GM12878 (cell line): ENCODE measurements at regions not wholly inside any gene's neighbourhood (a gene's known extent, or its start where the extent isn't known, plus 50 kb on each side); places are given as distances from the start of the nearest gene placed in this dataset.

Source experiments
- ATAC-seq: fragments of 200-7000 bp; cut with Tn5 transposase; 3 replicates; pipeline ENCODE4 v1.9.1; 2020; ENCODE audit warnings: mild to moderate bottlenecking, moderate library complexity
- BruUV-seq: library from RNA; stranded (reverse); fragments of 400-500 nt; replicated peaks from 2 replicates; lab custom pipeline; 2021; lab: Mats Ljungman, UMichigan
- CTCF ChIA-PET: fragments of 300-600 bp; sonication (Branson Sonifier 250); formaldehyde crosslinking; extraction: SDS; loops from one replicate; lab custom pipeline; 2021; ENCODE audit warnings: inconsistent platforms; lab: Yijun Ruan, JAX
- POLR2A ChIA-PET: fragments of 350-600 bp; formaldehyde crosslinking; extraction: SDS; loops from one replicate; lab custom pipeline; 2021; ENCODE audit warnings: inconsistent platforms; lab: Charles Lee
- RAD21 ChIA-PET: fragments of 300-600 bp; sonication (Branson Sonifier 250); formaldehyde crosslinking; loops from one replicate; lab custom pipeline; 2023; ENCODE audit warnings: antibody characterized with exemption; ENCODE audit not compliant: unreplicated experiment; lab: Charles Lee
- SMC1A ChIA-PET: fragments of 300-600 bp; sonication (Branson Sonifier 250); formaldehyde crosslinking; loops from one replicate; lab custom pipeline; 2023; ENCODE audit not compliant: unreplicated experiment, uncharacterized antibody; lab: Charles Lee
- DNase-seq: peaks from one replicate; pipeline ENCODE4 v3.0.0-alpha.2; 2011; ENCODE audit warnings: low read depth, low spot score
- FAIRE-seq: peaks from 3 replicates; lab custom pipeline; 2011; peaks lifted over from hg19 to GRCh38; lab: Jason Lieb, UNC
- H2AFZ ChIP-seq: 2 replicates; pipeline ENCODE4 v1.6.0; 2011; ENCODE audit warnings: low read depth, low read length, control low read depth; ENCODE audit not compliant: control insufficient read depth
- H3K27ac ChIP-seq: 2 replicates; pipeline ENCODE4 v1.5.1; 2011; ENCODE audit warnings: control low read depth; ENCODE audit not compliant: control insufficient read depth, insufficient read depth
- H3K27me3 ChIP-seq, 2 experiments: replicated peaks in 1 of 2; 2 replicates each; pipeline versions ENCODE4 v1.6.0 to v1.6.1; 2011; ENCODE audit warnings: low read length in 1 of 2; ENCODE audit not compliant: control insufficient read depth in 2 of 2, insufficient read depth in 2 of 2
- H3K36me3 ChIP-seq, 2 experiments: 2 replicates each; pipeline ENCODE4 v1.5.1; 2011; ENCODE audit warnings: low read length in 1 of 2; ENCODE audit not compliant: control insufficient read depth in 2 of 2, insufficient read depth in 2 of 2
- H3K4me1 ChIP-seq: 2 replicates; pipeline ENCODE4 v1.6.1; 2011; ENCODE audit warnings: mild to moderate bottlenecking, low read length, moderate library complexity, mixed read lengths; ENCODE audit not compliant: control insufficient read depth, insufficient read depth
- H3K4me2 ChIP-seq: 2 replicates; pipeline ENCODE4 v1.6.0; 2011; ENCODE audit warnings: control low read depth; ENCODE audit not compliant: control insufficient read depth, insufficient read depth
- H3K4me3 ChIP-seq: fragments of 200-600 bp; sonication (generic); 2 replicates; pipeline ENCODE4 v1.5.1; 2016
- H3K79me2 ChIP-seq: 2 replicates; pipeline ENCODE4 v1.6.0; 2011; ENCODE audit warnings: low read length; ENCODE audit not compliant: control insufficient read depth, insufficient read depth
- H3K9ac ChIP-seq: 2 replicates; pipeline ENCODE4 v1.8.0; 2011; ENCODE audit warnings: low read length, control low read depth, mixed read lengths; ENCODE audit not compliant: control insufficient read depth, insufficient read depth
- H3K9me3 ChIP-seq: replicated peaks from 3 replicates; pipeline ENCODE4 v1.5.1; 2011; ENCODE audit warnings: mild to moderate bottlenecking, low read length; ENCODE audit not compliant: control insufficient read depth, insufficient read depth
- H4K20me1 ChIP-seq: 2 replicates; pipeline ENCODE4 v1.6.0; 2011; ENCODE audit not compliant: control insufficient read depth, insufficient read depth
- CTCF ChIP-seq, 3 experiments: IDR thresholded peaks in 2 of 3; conservative IDR thresholded peaks in 1 of 3; 2 replicates each; pipeline ENCODE4 v1.5.1; 2011; ENCODE audit warnings: low read depth in 3 of 3, low read length in 3 of 3, mild to moderate bottlenecking in 3 of 3, control low read depth in 2 of 3, moderate library complexity in 2 of 3, inconsistent platforms in 1 of 3, mixed read lengths in 1 of 3; ENCODE audit not compliant: control insufficient read depth in 2 of 3, insufficient read depth in 1 of 3; ENCODE audit errors: extremely low read depth in 1 of 3
- RAD21 ChIP-seq: IDR thresholded peaks from 2 replicates; pipeline ENCODE4 v1.6.1; 2011; ENCODE audit warnings: mild to moderate bottlenecking, low read depth, low read length, moderate library complexity; ENCODE audit not compliant: insufficient read depth
- SMC3 ChIP-seq: IDR thresholded peaks from 2 replicates; pipeline ENCODE4 v1.6.1; 2011; ENCODE audit warnings: low read length, improper control_type of control experiment, borderline replicate concordance
- YY1 ChIP-seq: IDR thresholded peaks from 2 replicates; pipeline ENCODE4 v1.6.1; 2011; ENCODE audit warnings: low read depth, mild to moderate bottlenecking, low read length
- ZBTB33 ChIP-seq: fragments of 450-650 bp; IDR thresholded peaks from 2 replicates; pipeline ENCODE4 v1.6.1; 2017; ENCODE audit warnings: mild to moderate bottlenecking
- WGBS: methylation state at CpG from one replicate; pipeline ENCODE4 v1.1.6; 2016; ENCODE audit warnings: low lambda C conversion rate; ENCODE audit not compliant: insufficient replicate concordance, insufficient coverage; ENCODE audit errors: missing lambda C conversion rate; 5-methylcytosine and 5-hydroxymethylcytosine counted together
- in situ Hi-C: fragments of 300-500 bp; cut with MboI; formaldehyde crosslinking; loops from 9 replicates; pipeline ENCODE4 v1.14.3; 2018; ENCODE audit warnings: mixed read lengths
- intact Hi-C: fragments of 100-400 bp; cut with micrococcal nuclease; formaldehyde crosslinking; loops from one replicate; pipeline ENCODE4 v1.14.2; 2022; ENCODE audit not compliant: unreplicated experiment

GRCh38 chr4:141346144-141346543 lies 125.4 kb downstream of the ZNF330 start:
- in situ Hi-C loops: no loop called here
- Histone ChIP-seq H3K27ac (no peak overlapping the region), H3K9ac (no peak overlapping the region), H3K79me2 (no peaks in the 10 kb centered on the region), H3K9me3 (no peaks in the 10 kb centered on the region; the same call in 2 of the 3 replicates), H3K4me1 (peaks cover 5% of the 10 kb centered on the region; the same call in 1 of the 2 replicates), H3K4me2 (no peak overlapping the region), H4K20me1 (no peaks in the 10 kb centered on the region), H2AFZ (no peak overlapping the region), H3K4me3 (no peak overlapping the region), H3K27me3 (no peaks in the 10 kb centered on the region), H3K36me3 (no peaks in the 10 kb centered on the region)
- POLR2A ChIA-PET: no interaction called here
- DNase-seq (no peak), FAIRE-seq (no peak), ATAC-seq (peak; percentile 56; the same call in 2 of the 3 replicates)
- SMC1A ChIA-PET: interaction anchor here (0.7 to 2.3 kb wide), 8 partner anchors 60 to 1411 kb away, joined by 3 to 11 read pairs (median 4); no protein-coding TSS in a partner anchor
- CTCF ChIA-PET: interaction anchor here (0.7 to 2.4 kb wide), 11 partner anchors 10 to 1498 kb away, joined by 3 to 14 read pairs (median 5); no protein-coding TSS in a partner anchor
- 0% methylated on average over 1 of the region's 1 CpG for WGBS
- BruUV-seq: no TSS peak
- no peak for TF ChIP-seq YY1
- peak; percentile 56; the same call in 1 of the 2 replicates for TF ChIP-seq SMC3
- TF ChIP-seq ZBTB33: no peak
- TF ChIP-seq CTCF (IDR thresholded peaks at IDR 0.05 in 2 of 3, conservative IDR thresholded peaks at IDR 0.05 in 1 of 3; ENCODE audit: control insufficient read depth in 2 of 3, extremely low read depth in 1 of 3, insufficient read depth in 1 of 3, low read depth in 3 of 3, low read length in 3 of 3): peak; percentile 29 to 55 (median 36); a peak in 3 of 6 replicates
- TF ChIP-seq RAD21: peak; percentile 83
- intact Hi-C loops: loop anchor here (1.0 to 5.0 kb wide), 2 partner anchors 291 to 365 kb away; partner anchors contain the start of gene IL15
- RAD21 ChIA-PET: interaction anchor here (0.9 to 2.2 kb wide), 7 partner anchors 11 to 775 kb away, joined by 3 to 12 read pairs (median 3); no protein-coding TSS in a partner anchor
